ENCODE measurements at regions not wholly inside any gene's neighbourhood (a gene's known extent, or its start where the extent isn't known, plus 50 kb on each side); places are given as distances from the start of the nearest gene placed in this dataset.

DNA sequence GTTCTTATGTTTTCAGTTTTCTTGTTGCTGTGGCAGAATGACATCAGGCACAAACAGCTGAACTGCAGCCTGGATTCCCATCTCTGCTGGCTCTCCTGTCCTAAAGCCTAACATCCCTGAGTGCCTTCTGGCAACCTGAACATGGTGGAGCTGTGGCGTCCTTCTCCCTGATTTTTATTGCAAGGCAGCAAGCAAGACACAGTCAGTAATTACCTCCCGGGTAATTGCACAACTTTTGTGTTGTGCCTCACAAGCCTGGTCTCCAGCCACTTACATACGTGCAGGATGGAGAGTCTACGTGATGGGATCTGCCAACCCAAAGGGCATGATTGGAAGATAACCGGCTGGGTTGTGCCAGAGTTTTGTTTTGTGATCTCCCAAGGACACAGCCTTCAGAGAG lies 116.1 kb upstream of the PARD3 start:
- no peak for TF ChIP-seq CTCF (IDR thresholded peaks at IDR 0.05; ENCODE audit: low read depth, low read length, missing control alignments)
- no peak overlapping the region for H3K4me3 ChIP-seq (ENCODE audit: low read depth, low read length)
- no peak for DNase-seq (ENCODE audit: low read depth)
- in situ Hi-C loops (cut with HindIII; ENCODE audit: low sequenced_read_pairs): no loop called here

- DNase-seq (ENCODE audit: low read depth): no peak
- in situ Hi-C loops (cut with HindIII; ENCODE audit: low sequenced_read_pairs): no loop called here
- no peak overlapping the region for H3K4me3 ChIP-seq (ENCODE audit: low read depth, low read length)
- TF ChIP-seq CTCF (IDR thresholded peaks at IDR 0.05; ENCODE audit: low read depth, low read length, missing control alignments): no peak
Measured at GRCh38 chr10:34922138-34922537, 107.0 kb upstream of the PARD3 start.

- no peak for DNase-seq (ENCODE audit: low read depth)
- no peak for TF ChIP-seq CTCF (IDR thresholded peaks at IDR 0.05; ENCODE audit: low read depth, low read length, missing control alignments)
- in situ Hi-C loops (cut with HindIII; ENCODE audit: low sequenced_read_pairs): no loop called here
- no peak overlapping the region for H3K4me3 ChIP-seq (ENCODE audit: low read depth, low read length)
Measured at GRCh38 chr10:34920578-34920977, 105.5 kb upstream of the PARD3 start.

DNA sequence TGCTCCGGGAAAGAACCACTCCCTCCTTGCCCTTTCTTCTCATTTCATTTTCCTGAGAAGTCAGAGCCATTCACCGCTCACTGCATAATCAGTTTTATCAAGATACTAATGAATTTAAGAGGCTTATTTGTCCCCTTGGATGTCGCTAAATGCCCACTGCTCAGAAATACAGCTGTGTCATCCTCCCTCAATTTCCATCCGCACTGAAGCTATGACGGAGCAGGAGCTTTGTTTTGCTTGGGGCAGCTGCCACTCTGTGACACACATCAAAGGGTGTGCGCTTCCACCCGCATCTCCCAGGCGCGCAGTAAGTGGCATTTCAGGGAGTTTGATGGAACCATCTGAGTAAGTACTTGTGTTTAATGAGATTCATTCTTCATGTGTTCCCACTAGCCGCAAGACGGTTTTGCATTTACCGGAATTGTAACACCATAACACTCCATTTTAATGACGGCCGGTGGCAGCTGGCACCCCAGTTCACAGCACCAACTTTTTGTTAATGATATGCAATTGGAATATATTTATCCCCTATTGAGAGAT lies 103.8 kb upstream of the PARD3 start:
- no peak for TF ChIP-seq CTCF (IDR thresholded peaks at IDR 0.05; ENCODE audit: low read depth, low read length, missing control alignments)
- no peak overlapping the region for H3K4me3 ChIP-seq (ENCODE audit: low read depth, low read length)
- in situ Hi-C loops (cut with HindIII; ENCODE audit: low sequenced_read_pairs): no loop called here
- no peak for DNase-seq (ENCODE audit: low read depth)

DNA sequence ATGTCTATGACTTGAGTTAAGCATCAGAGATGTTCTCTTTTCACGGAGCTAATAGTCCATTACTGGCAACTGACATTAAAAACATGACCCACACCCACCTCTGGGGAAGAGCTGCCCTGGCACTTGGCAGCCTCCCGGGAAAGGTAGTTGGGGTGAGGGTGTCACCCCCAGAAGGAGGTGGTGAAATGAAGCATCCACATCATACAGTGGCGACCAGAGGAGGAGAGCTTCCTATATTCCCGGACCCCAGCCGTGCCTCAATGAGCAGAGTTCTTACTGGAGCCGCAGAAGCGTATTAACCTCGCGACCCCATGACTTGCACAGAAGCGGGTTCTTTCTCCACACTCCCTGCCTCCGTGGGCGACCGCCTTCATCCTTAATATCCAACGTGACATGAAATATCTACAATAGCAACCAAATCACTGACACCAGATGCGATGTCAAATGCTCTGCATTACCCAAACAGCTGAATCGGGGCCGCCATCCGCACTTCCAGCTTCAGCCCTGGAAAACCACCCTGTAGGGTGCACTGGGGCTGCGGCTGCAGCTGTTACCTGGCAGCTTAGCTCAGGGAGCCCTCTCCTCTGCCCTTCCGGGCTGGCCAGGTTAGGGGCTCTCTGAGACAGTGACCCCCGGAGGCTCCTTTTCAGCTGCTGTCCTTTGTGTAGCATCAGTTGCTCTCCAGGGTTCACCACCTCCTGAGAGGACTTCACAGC lies 103.1 kb upstream of the PARD3 start:
- in situ Hi-C loops (cut with HindIII; ENCODE audit: low sequenced_read_pairs): no loop called here
- H3K4me3 ChIP-seq (ENCODE audit: low read depth, low read length): no peak overlapping the region
- TF ChIP-seq CTCF (IDR thresholded peaks at IDR 0.05; ENCODE audit: low read depth, low read length, missing control alignments): no peak
- DNase-seq (ENCODE audit: low read depth): no peak

DNA sequence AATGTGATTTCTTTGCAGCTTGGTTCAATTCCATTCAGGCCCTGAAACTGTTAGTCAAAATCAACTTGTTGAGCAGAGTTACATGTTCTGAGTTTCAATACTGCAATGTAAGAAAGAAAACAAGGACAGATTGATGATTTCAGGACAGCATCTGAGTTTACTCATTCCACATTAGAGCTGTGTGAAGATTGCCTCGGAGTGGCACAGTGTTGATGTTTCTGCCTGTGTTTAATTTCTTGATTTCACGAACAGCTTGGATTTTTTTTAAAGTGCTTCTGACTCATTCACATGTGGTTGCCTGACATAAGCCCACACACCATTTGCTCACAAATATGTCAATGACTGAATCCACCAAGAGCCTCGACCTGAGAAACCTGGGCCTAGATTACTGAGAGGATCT lies 101.2 kb upstream of the PARD3 start:
- no peak overlapping the region for H3K4me3 ChIP-seq (ENCODE audit: low read depth, low read length)
- in situ Hi-C loops (cut with HindIII; ENCODE audit: low sequenced_read_pairs): no loop called here
- no peak for TF ChIP-seq CTCF (IDR thresholded peaks at IDR 0.05; ENCODE audit: low read depth, low read length, missing control alignments)
- DNase-seq (ENCODE audit: low read depth): peak; percentile 72

All from astrocyte of the cerebellum (primary cell).